Thyroid gland (tissue), 4 donors: ENCODE measurements at regions not wholly inside any gene's neighbourhood (a gene's known extent, or its start where the extent isn't known, plus 50 kb on each side); places are given as distances from the start of the nearest gene placed in this dataset.
"Not testable (repeated sequence)": the region's sequence is repeated elsewhere in the genome, so short reads cannot be mapped to it uniquely, and the experiment has no call there.

ENCODE experiments used
- DNase-seq, 2 donors: peaks; one replicate each; pipeline ENCODE4 v3.0.0-alpha.2; 2019
- H3K27ac ChIP-seq, 3 donors: fragments of 200-600 bp; sonication (generic); 1 replicate in 2 of 3; 2 replicates in 1 of 3; pipeline ENCODE4 v1.5.1; 2016 to 2019; ENCODE audit warnings: mild to moderate bottlenecking in 1 of 3, moderate library complexity in 1 of 3
- H3K27me3 ChIP-seq: fragments of 200-600 bp; sonication (generic); one replicate; pipeline ENCODE4 v1.5.1; 2019
- H3K36me3 ChIP-seq, 2 donors: fragments of 200-600 bp; sonication (generic); one replicate each; pipeline ENCODE4 v1.5.1; 2016 to 2019
- H3K4me1 ChIP-seq, 2 donors: fragments of 200-600 bp; sonication (generic); one replicate each; pipeline ENCODE4 v1.5.1; 2017 to 2019
- H3K4me3 ChIP-seq, 3 donors: fragments of 200-600 bp; sonication (generic); replicated peaks in 1 of 3; 1 replicate in 2 of 3; 2 replicates in 1 of 3; pipeline ENCODE4 v1.5.1; 2016; ENCODE audit warnings: mild to moderate bottlenecking in 1 of 3
- H3K9me3 ChIP-seq: fragments of 200-600 bp; sonication (generic); one replicate; pipeline ENCODE4 v1.5.1; 2017
- POLR2A ChIP-seq, 2 donors: fragments of 450-650 bp; IDR thresholded peaks; one replicate each; pipeline ENCODE4 v1.6.1; 2017; ENCODE audit warnings: antibody characterized with exemption in 2 of 2, mild to moderate bottlenecking in 2 of 2, moderate library complexity in 1 of 2
- WGBS, 2 donors: methylation state at CpG; one replicate each; pipeline ENCODE4 v1.1.5; 2017; 5-methylcytosine and 5-hydroxymethylcytosine counted together
- intact Hi-C: fragments of 100-400 bp; cut with DNase I; formaldehyde crosslinking; loops from one replicate; pipeline ENCODE4 v1.15.1; 2023
- TF ChIP-seq, protein P1 (sequence below), 6 experiments: fragments of 200-600 bp in 3 of 6; fragments of 450-650 bp in 3 of 6; sonication (generic) in 3 of 6; IDR thresholded peaks; one replicate each; pipeline ENCODE4 v1.5.1; 2016 to 2019; ENCODE audit warnings: antibody characterized with exemption in 6 of 6, mild to moderate bottlenecking in 2 of 6, inconsistent platforms in 1 of 6, moderate library complexity in 1 of 6

DNA sequence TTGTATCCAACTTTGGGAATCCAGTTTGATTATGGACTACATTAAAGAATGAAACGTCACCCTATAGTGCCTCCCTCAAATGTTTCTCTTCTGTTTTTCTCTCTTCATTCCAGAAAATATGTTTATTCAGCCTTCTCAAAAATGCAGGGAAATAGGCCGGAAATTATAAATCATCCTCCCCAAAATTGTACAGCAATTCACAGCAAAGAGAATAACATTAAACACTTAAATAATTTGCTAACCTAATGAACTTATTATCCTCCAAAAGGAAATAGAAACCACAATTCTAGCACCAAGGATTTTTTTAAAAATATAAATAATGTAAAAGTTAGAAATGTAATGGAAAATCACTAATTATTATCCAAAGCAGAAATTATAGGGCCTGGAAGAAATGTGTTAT, 115.9 kb upstream of the CCNG1 start:
- Histone ChIP-seq H3K27me3 (no peaks in the 10 kb centered on the region), H3K4me1 (no peaks in the 10 kb centered on the region), H3K27ac (no peak overlapping the region), H3K9me3 (no peaks in the 10 kb centered on the region), H3K4me3 (no peak overlapping the region), H3K36me3 (no peaks in the 10 kb centered on the region)
- no peak for DNase-seq
- WGBS, 2 donors = 89 to 91% methylated on average over 2 of the region's 2 CpGs
- intact Hi-C loops = no loop called here
- TF ChIP-seq POLR2A (IDR thresholded peaks at IDR 0.05) = no peak
- TF ChIP-seq, protein P1, sequence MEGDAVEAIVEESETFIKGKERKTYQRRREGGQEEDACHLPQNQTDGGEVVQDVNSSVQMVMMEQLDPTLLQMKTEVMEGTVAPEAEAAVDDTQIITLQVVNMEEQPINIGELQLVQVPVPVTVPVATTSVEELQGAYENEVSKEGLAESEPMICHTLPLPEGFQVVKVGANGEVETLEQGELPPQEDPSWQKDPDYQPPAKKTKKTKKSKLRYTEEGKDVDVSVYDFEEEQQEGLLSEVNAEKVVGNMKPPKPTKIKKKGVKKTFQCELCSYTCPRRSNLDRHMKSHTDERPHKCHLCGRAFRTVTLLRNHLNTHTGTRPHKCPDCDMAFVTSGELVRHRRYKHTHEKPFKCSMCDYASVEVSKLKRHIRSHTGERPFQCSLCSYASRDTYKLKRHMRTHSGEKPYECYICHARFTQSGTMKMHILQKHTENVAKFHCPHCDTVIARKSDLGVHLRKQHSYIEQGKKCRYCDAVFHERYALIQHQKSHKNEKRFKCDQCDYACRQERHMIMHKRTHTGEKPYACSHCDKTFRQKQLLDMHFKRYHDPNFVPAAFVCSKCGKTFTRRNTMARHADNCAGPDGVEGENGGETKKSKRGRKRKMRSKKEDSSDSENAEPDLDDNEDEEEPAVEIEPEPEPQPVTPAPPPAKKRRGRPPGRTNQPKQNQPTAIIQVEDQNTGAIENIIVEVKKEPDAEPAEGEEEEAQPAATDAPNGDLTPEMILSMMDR (IDR thresholded peaks at IDR 0.05) = no peak

DNA sequence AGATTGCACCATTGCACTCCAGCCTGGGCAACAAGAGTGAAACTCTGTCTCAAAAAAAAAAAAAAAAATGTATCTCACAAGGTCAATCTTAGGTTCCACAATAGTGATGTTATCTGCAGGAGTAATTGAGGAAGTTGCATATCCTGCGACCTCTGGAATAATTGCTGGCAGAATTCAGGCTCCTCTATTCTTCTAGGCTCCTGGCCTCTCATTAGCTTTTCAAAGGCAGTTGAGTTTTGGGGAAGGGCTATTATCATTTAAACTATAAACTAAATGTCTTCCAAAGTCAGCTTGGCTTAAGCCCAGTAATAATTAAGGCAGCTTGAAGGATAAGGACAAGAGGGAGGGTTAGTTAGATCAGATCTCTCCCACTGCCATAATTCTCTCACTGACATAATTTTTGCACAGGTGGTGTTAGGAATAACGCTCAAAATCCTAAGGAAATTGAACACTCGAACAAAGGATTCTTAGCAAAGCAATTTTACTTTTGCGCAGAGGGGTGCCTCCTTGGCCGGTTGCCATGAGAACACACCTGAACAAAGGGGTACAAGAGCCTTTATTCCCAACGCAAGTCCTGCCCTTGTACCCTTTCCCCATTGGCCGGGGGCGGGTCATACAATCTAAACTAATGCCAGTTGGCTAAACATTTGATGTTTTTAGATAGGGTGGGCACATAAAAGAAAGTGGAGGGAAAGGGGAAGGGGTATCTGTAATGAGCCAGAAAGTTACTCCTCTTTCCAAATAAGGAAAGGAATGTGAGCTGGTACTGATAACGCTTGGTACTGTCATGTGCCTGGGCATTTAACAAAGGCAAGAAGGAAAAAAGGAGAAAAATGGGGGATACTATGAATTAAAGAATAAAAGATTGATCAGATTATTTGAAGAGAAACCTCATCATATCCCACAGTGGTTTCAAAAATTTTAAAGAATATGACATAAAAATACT, 106.4 kb upstream of the CCNG1 start:
- DNase-seq = no peak
- WGBS, 2 donors = 76 to 84% methylated on average over 9 of the region's 9 CpGs
- Histone ChIP-seq H3K36me3 (no peaks in the 10 kb centered on the region), H3K27ac (no peak overlapping the region), H3K27me3 (no peaks in the 10 kb centered on the region), H3K4me1 (no peaks in the 10 kb centered on the region), H3K9me3 (no peaks in the 10 kb centered on the region), H3K4me3 (no peak overlapping the region)
- intact Hi-C loops = no loop called here
- TF ChIP-seq, protein P1 (IDR thresholded peaks at IDR 0.05) = no peak
- no peak for TF ChIP-seq POLR2A (IDR thresholded peaks at IDR 0.05)

DNA sequence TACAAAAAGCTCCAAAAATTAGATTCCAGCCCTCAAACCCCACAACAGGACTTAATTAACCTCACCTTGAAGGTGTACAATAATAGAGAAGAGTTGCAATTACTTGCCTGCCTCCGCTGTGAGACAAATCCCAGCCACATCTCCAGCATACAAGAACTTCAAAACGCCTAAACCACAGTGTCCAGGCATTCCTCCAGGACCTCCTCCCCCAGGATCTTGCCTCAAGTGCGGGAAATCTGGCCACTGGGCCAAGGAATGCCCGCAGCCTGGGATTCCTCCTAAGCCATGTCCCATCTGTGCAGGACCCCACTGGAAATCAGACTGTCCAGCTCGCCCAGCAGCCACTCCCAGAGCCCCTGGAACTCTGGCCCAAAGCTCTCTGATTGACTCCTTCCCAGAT, 101.3 kb upstream of the CCNG1 start:
- WGBS, 2 donors = 70 to 83% methylated on average over 5 of the region's 5 CpGs

DNA sequence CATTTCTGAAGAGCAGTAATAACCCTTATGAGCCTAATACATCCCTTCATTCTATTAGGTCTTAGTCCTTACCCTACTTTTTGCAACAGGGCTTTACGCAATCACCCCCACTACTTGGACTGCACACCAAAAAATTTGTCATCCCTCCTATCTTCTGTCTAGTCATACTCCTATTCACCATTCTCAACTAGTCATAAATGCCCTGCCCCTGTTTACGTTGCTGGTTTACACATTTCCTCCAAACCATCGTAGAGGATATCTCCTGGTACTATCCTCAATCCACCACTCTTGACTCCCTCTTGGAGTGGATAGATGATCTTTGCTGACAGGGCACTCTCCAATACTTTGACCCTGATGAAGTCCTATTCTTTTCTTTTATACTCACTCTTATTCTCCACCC, 98.2 kb upstream of the CCNG1 start:
- no peaks in the 10 kb centered on the region for H3K4me1 ChIP-seq
- no peak overlapping the region for H3K4me3 ChIP-seq
- intact Hi-C loops = no loop called here
- no peaks in the 10 kb centered on the region for H3K36me3 ChIP-seq
- no peak for DNase-seq
- no peaks in the 10 kb centered on the region for H3K27me3 ChIP-seq
- no peak overlapping the region for H3K27ac ChIP-seq
- no peaks in the 10 kb centered on the region for H3K9me3 ChIP-seq
- WGBS, 2 donors = 61 to 71% methylated on average over 3 of the region's 3 CpGs
- no peak for TF ChIP-seq POLR2A (IDR thresholded peaks at IDR 0.05)
- TF ChIP-seq, protein P1 (IDR thresholded peaks at IDR 0.05) = no peak

More for the DNA sequence above, 101.3 kb upstream of the CCNG1 start:
- H3K27ac ChIP-seq, intact Hi-C loops, H3K36me3 ChIP-seq, H3K9me3 ChIP-seq, H3K4me3 ChIP-seq, H3K27me3 ChIP-seq, DNase-seq, H3K4me1 ChIP-seq: not testable (repeated sequence)

DNA sequence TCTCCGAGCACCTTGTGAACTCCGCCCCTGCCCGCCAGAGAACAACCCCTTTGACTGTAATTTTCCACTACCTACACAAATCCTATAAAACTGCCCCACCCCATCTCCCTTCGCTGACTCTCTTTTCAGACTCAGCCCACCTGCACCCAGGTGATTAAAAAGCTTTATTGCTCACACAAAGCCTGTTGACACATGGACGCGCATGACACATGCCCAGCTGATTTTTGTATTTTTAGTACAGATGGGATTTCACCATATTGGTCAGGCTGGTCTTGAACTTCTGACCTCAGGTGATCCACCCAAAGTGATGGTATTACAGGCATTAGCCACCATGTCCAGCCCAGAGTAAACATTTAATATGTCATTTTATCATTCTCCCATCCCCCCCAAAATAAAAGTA, 97.0 kb upstream of the CCNG1 start:
- H3K4me1 ChIP-seq, DNase-seq, H3K27ac ChIP-seq, H3K4me3 ChIP-seq, H3K36me3 ChIP-seq, H3K27me3 ChIP-seq, intact Hi-C loops, H3K9me3 ChIP-seq: not testable (repeated sequence)
- 94 to 95% methylated on average over 6 of the region's 6 CpGs for WGBS, 2 donors

DNA sequence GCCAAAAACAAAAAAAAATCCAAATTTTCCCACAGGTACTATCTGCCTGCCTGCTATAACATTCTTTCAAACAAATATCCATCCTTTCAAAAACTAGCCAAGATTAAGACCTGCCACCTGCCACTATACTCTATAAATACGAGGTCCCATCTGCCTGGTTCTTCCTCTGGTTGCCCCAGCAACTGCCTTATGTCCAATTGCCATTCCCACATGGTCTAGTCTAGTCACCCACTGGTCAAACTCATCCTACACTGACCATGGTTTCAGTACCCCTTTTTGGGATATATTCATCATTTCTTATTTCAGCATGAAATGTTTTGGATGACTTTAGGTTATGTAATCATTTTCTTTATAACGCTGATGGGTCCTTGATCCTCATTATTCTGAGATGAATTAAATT, 95.1 kb upstream of the CCNG1 start:
- Histone ChIP-seq H3K4me3 (no peak overlapping the region), H3K9me3 (no peaks in the 10 kb centered on the region), H3K36me3 (no peaks in the 10 kb centered on the region), H3K27ac (no peak overlapping the region), H3K27me3 (no peaks in the 10 kb centered on the region), H3K4me1 (no peaks in the 10 kb centered on the region)
- TF ChIP-seq POLR2A (IDR thresholded peaks at IDR 0.05) = no peak
- TF ChIP-seq, protein P1 (IDR thresholded peaks at IDR 0.05) = no peak
- 79 to 82% methylated on average over 2 of the region's 2 CpGs for WGBS, 2 donors
- intact Hi-C loops = no loop called here
- DNase-seq = no peak
